ENCODE measurements at regions not wholly inside any gene's neighbourhood (a gene's known extent, or its start where the extent isn't known, plus 50 kb on each side); places are given as distances from the start of the nearest gene placed in this dataset.
A peak's percentile ranks its signal among the peaks of the same experiment; 100 is the strongest.

- no peak for TF ChIP-seq CTCF (IDR thresholded peaks at IDR 0.05; ENCODE audit: insufficient read depth, missing control alignments)
- FAIRE-seq (no peak), DNase-seq (ENCODE audit: insufficient read length, low spot score) (no peak)
Measured at GRCh38 chr7:63117-63480, 129.3 kb upstream of the FAM20C start.

GRCh38 chr7:63521-64021 is 128.8 kb upstream of the FAM20C start:
- FAIRE-seq (no peak), DNase-seq (ENCODE audit: insufficient read length, low spot score) (no peak)
- no peak for TF ChIP-seq CTCF (IDR thresholded peaks at IDR 0.05; ENCODE audit: insufficient read depth, missing control alignments)

- no peak for FAIRE-seq
- no peak for DNase-seq (ENCODE audit: insufficient read length, low spot score)
- peak; percentile 55 for TF ChIP-seq CTCF (IDR thresholded peaks at IDR 0.05; ENCODE audit: insufficient read depth, missing control alignments)
Measured at GRCh38 chr7:64098-64915, 128.1 kb upstream of the FAM20C start.

- DNase-seq (ENCODE audit: insufficient read length, low spot score), result no peak
- FAIRE-seq, result no peak
Measured at GRCh38 chr7:64916-65341, 127.4 kb upstream of the FAM20C start.

GRCh38 chr7:65554-65953 is 126.8 kb upstream of the FAM20C start:
- DNase-seq (ENCODE audit: insufficient read length, low spot score) (no peak), FAIRE-seq (no peak)
- no peak for TF ChIP-seq CTCF (IDR thresholded peaks at IDR 0.05; ENCODE audit: insufficient read depth, missing control alignments)

More at GRCh38 chr7:64916-65341, 127.4 kb upstream of the FAM20C start:
- no peak for TF ChIP-seq CTCF (IDR thresholded peaks at IDR 0.05; ENCODE audit: insufficient read depth, missing control alignments)

GRCh38 chr7:66296-66695 is 126.1 kb upstream of the FAM20C start:
- no peak for TF ChIP-seq CTCF (IDR thresholded peaks at IDR 0.05; ENCODE audit: insufficient read depth, missing control alignments)
- FAIRE-seq (no peak), DNase-seq (ENCODE audit: insufficient read length, low spot score) (no peak)

GRCh38 chr7:66741-67140 is 125.6 kb upstream of the FAM20C start:
- TF ChIP-seq CTCF (IDR thresholded peaks at IDR 0.05; ENCODE audit: insufficient read depth, missing control alignments), result no peak
- no peak for DNase-seq (ENCODE audit: insufficient read length, low spot score)
- FAIRE-seq, result no peak
